GM12865 (cell line): ENCODE measurements at regions not wholly inside any gene's neighbourhood (a gene's known extent, or its start where the extent isn't known, plus 50 kb on each side); places are given as distances from the start of the nearest gene placed in this dataset.
"Not testable (repeated sequence)": the region's sequence is repeated elsewhere in the genome, so short reads cannot be mapped to it uniquely, and the experiment has no call there.

ENCODE experiments used
- DNase-seq: peaks from one replicate; pipeline ENCODE4 v3.0.0; 2010; ENCODE audit warnings: low read depth
- H3K4me3 ChIP-seq: 2 replicates; pipeline ENCODE4 v1.5.1; 2011; ENCODE audit warnings: mild to moderate bottlenecking, low read depth, low read length, control low read depth
- TF ChIP-seq, protein P1 (sequence below): IDR thresholded peaks from 2 replicates; pipeline ENCODE4 v1.5.1; 2011; ENCODE audit warnings: low read length, control low read depth, low read depth, inconsistent platforms; ENCODE audit not compliant: insufficient read depth; ENCODE audit errors: missing control alignments

DNA sequence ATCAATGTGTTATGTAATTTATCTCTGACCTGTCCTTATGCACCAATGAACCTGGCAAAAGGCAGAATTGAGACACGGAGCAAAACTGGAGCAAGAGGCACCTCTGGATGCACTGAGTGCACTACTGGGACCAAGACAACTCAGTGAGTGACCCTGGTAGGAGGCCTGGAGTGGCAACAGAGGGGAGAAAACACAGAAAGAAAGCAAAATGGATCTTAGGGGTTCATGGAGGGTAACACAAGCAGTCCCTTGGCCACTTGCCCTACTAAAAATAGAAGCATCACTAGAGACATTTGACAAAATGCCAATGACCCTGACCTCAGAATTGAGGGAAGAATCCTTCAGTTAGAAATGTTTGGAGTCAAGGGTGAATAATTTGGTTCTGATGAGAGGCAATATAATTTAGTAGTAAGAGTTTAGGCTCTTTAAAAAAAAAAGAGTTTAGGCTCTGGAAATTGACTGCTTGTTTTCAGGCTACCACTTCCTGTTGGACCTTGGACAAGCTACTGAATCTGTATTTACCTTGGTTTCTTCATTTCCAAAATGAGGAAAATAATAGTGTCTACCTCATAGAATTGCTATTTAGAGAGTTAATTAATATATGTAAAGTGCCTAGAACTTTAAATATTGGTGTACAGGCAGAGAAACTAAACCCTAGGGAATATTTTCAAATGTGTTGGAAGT lies 234.9 kb upstream of the TARS1 start:
- no peak for DNase-seq
- H3K4me3 ChIP-seq, result no peak overlapping the region
- TF ChIP-seq, protein P1, sequence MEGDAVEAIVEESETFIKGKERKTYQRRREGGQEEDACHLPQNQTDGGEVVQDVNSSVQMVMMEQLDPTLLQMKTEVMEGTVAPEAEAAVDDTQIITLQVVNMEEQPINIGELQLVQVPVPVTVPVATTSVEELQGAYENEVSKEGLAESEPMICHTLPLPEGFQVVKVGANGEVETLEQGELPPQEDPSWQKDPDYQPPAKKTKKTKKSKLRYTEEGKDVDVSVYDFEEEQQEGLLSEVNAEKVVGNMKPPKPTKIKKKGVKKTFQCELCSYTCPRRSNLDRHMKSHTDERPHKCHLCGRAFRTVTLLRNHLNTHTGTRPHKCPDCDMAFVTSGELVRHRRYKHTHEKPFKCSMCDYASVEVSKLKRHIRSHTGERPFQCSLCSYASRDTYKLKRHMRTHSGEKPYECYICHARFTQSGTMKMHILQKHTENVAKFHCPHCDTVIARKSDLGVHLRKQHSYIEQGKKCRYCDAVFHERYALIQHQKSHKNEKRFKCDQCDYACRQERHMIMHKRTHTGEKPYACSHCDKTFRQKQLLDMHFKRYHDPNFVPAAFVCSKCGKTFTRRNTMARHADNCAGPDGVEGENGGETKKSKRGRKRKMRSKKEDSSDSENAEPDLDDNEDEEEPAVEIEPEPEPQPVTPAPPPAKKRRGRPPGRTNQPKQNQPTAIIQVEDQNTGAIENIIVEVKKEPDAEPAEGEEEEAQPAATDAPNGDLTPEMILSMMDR, result no peak

GRCh38 chr5:33206962-33207506 lies 233.7 kb upstream of the TARS1 start:
- no peak overlapping the region for H3K4me3 ChIP-seq
- DNase-seq, result no peak
- TF ChIP-seq, protein P1, result no peak

- no peak for DNase-seq
- TF ChIP-seq, protein P1, result no peak
- no peak overlapping the region for H3K4me3 ChIP-seq
These were observed 231.5 kb upstream of the TARS1 start for GRCh38 chr5:33209252-33209651.

GRCh38 chr5:33210221-33210620 lies 230.5 kb upstream of the TARS1 start:
- DNase-seq, H3K4me3 ChIP-seq: not testable (repeated sequence)

- TF ChIP-seq, protein P1, result no peak
- DNase-seq, result no peak
- no peak overlapping the region for H3K4me3 ChIP-seq
These were observed 229.8 kb upstream of the TARS1 start for GRCh38 chr5:33210978-33211377.

DNA sequence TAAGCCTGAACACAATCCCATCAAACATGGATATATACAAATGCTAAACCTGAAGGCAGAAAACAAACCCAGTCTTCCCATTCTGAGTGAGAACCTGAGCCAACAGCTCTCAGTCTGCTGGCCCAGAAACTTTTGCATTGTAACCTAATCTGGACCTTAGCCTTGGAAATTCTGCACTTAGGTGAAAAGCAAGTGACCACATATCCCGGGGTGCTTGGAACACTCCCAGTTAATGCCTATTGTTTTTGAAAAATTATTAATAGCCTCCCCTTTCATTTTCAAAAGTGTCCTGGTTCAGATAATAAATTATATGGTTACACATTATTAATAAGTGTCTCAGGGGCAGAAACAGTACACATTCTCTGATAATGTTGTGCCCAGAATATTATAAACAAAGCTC lies 228.3 kb upstream of the TARS1 start:
- no peak overlapping the region for H3K4me3 ChIP-seq
- no peak for DNase-seq

GRCh38 chr5:33212900-33213299 lies 227.9 kb upstream of the TARS1 start:
- no peak for DNase-seq
- TF ChIP-seq, protein P1, result no peak
- H3K4me3 ChIP-seq, result no peak overlapping the region

More for the DNA sequence above, 228.3 kb upstream of the TARS1 start:
- TF ChIP-seq, protein P1, result no peak
